DND-41 (cell line): ENCODE measurements at regions not wholly inside any gene's neighbourhood (a gene's known extent, or its start where the extent isn't known, plus 50 kb on each side); places are given as distances from the start of the nearest gene placed in this dataset.

ENCODE experiments used
- EZH2 ChIP-seq: IDR thresholded peaks from 3 replicates; pipeline ENCODE4 v1.6.1; 2012; ENCODE audit warnings: borderline replicate concordance, low read depth, mild to moderate bottlenecking, moderate library complexity, low read length, inconsistent platforms; ENCODE audit not compliant: severe bottlenecking
- TF ChIP-seq, protein P1 (sequence below): IDR thresholded peaks from 2 replicates; pipeline ENCODE4 v1.5.1; 2012; ENCODE audit warnings: borderline replicate concordance, low read length, moderate library complexity, mild to moderate bottlenecking; ENCODE audit not compliant: poor library complexity, severe bottlenecking; ENCODE audit errors: extremely low read depth

DNA sequence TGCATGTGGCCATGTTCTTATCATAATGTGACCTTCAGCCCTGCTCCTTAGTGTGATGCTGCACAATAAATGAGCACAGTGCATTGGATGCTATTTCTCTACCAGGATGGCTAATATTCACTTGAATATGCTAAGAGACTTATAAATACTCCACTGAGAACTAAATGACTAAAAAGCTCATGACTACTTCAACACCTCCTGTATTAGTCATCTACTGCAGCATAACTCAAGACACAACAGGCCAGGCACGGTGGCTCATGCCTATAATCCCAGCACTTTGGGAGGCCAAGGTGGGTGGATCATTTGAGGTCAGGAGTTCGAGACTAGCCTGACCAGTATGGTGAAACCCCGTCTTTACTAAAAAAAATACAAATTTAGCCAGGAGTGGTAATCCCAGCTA lies 213.4 kb downstream of the RND3 start:
- TF ChIP-seq, protein P1, sequence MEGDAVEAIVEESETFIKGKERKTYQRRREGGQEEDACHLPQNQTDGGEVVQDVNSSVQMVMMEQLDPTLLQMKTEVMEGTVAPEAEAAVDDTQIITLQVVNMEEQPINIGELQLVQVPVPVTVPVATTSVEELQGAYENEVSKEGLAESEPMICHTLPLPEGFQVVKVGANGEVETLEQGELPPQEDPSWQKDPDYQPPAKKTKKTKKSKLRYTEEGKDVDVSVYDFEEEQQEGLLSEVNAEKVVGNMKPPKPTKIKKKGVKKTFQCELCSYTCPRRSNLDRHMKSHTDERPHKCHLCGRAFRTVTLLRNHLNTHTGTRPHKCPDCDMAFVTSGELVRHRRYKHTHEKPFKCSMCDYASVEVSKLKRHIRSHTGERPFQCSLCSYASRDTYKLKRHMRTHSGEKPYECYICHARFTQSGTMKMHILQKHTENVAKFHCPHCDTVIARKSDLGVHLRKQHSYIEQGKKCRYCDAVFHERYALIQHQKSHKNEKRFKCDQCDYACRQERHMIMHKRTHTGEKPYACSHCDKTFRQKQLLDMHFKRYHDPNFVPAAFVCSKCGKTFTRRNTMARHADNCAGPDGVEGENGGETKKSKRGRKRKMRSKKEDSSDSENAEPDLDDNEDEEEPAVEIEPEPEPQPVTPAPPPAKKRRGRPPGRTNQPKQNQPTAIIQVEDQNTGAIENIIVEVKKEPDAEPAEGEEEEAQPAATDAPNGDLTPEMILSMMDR, result no peak
- no peak for TF ChIP-seq EZH2
